KBM-7 (cell line): ENCODE measurements at regions not wholly inside any gene's neighbourhood (a gene's known extent, or its start where the extent isn't known, plus 50 kb on each side); places are given as distances from the start of the nearest gene placed in this dataset.

Source experiments
- DNase-seq: peaks from one replicate; pipeline ENCODE4 v3.0.0-alpha.2; 2015
- in situ Hi-C: fragments of 300-500 bp; cut with MboI; formaldehyde crosslinking; loops from 2 replicates; pipeline ENCODE4 v1.14.3; 2020; ENCODE audit warnings: low sequenced_read_pairs, low pct_unique_long_range_greater_than_20kb, mixed read lengths

DNA sequence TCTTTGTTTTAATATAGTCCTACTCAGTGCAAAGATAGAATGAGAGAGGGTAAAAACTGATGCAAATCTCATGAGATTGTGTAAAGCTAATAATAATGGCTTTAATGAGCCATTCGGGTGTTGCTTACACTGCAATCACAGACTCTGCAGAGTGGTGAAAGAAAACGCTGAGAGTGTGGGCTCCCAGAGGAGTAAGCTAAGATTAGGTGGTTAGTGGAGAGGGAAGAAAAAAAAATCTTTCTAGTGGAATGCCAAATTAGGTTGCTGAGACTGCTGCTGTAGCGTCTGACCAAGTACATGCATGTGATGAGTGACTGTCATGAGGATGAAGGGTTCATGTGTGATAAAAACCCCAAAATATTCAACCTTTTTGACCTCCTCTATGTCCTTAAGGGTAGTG lies 645.9 kb upstream of the ADGRL4 start:
- no peak for DNase-seq
- in situ Hi-C loops = no loop called here

DNA sequence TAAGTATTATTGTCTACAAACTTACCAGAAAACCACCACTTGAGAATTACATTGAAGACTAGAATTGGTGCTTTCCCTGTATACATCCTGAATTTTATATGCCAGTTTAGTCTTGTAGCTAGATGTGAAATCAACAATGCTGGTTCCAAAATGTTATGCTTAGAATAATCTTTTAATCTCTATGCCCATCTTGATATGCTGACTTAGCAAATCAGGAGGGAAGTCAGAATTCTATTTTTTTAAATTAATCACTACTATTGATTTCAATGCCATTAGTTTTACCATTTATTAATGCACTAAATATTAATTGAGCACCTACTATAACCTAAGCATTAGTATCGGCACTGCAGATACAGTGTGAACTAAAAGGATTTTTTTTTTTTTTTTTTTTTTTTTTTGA lies 641.6 kb upstream of the ADGRL4 start:
- no peak for DNase-seq
- in situ Hi-C loops = no loop called here

DNA sequence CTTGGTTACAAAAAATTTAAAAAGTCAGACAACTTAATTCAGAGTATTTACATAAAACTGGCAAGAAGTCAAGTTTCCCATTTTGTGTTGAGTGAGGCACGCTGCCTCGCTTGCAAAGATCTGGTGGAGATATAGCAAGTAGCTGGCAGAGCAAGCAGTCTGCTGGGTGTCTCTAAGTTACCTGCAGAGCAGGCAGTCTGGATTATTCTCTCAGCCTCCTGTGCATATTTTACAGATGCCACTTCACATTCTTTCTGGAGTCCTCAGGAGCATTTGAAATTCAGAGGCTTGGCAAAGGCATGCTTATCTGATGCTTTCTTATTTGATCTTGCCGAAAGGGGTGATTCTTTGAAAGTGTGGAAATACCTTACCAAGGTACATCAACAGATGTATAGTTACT lies 640.4 kb upstream of the ADGRL4 start:
- no peak for DNase-seq
- in situ Hi-C loops = no loop called here

DNA sequence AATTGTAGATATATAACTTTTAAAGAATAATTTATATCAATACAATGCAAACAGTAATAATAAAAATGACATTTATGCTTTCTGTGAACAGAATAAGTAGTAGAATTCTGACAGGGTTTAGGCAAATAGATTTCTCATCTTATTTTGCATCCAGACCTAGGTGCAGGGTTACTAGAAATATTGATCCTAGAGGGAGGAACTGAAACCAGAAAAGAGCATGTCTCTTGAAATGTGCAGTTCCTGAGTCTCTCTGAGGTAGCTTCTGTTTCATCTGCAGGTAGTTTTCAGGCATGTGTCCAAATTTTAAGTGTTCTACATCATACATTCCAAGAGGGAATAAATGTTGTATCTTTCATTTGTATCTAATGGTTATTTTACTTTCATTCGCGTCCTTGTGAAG lies 631.9 kb upstream of the ADGRL4 start:
- DNase-seq = no peak

DNA sequence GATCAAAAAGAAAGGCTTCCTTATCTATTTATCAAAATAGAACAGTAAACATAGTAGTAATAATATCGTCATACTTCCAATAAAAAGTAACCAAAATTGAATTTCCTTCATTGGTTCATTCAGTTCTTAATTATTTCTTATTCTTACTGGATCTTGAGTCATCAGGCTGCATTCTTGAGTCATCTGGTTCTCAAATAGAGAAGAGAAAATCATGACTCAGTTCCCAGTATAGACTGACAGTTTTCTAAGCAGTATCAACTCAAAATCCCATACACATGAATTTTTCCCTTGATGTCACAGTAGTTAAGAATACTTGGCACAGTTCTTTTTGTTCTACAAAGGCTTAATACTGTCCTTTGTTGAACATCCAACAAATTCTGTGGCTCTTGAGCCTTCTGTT lies 626.9 kb upstream of the ADGRL4 start:
- DNase-seq = no peak
- in situ Hi-C loops = no loop called here

More for the DNA sequence above, 631.9 kb upstream of the ADGRL4 start:
- in situ Hi-C loops = no loop called here

DNA sequence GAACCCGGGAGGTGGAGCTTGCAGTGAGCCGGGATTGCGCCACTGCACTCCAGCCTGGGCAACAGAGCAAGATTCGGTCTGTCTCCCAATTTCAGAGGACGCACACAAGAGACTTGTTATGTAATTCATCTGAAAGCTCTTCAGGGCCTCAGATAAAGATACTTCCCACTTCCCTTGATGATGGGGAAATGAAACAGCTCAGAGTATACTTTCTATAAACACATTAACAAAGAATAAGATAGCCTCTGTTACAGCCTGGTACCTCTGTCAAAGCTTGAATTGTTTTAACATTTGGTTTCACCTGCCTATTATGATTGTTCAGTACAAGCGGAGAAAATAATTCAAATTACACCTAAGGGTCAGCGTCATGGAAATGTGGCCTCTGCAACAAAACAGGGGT lies 622.9 kb upstream of the ADGRL4 start:
- no peak for DNase-seq
- in situ Hi-C loops = no loop called here

DNA sequence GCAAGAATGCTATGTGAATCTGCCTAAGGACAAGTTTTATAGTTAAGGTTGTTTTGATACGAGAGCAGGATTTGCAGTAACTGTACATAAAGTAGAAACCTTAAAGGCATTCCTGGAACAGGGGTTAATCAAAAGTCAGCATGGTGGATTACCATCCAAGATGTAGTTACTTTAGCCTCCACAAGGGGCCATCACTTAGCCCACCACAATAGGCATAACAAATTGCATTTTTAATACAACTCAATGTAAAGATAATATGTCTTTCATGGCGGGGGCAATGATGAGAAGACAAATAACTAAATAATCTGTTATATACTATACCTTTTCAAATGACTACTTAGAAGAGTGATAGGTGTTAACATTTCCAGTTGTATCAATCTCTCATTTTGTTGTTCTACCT lies 611.2 kb upstream of the ADGRL4 start:
- DNase-seq = peak; percentile 2
- in situ Hi-C loops = no loop called here

DNA sequence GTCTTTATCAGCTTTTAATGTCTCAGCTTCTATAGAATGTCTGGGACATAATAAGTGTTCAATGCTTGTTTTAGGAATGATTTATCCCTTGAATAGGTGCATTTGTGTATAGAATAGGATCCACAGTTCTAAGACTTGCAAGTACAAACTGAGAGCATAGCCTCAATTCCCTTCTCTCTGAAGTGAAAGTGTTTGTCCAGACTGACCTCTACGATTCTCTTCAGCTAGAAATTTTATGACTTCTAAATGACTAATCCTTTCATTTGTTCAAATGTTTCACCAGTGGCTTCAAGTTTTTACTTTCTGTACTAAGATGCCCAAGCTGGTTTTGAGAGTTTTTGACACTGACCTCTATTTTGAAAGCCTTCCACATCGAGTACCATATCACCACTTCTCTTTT lies 608.2 kb upstream of the ADGRL4 start:
- in situ Hi-C loops = no loop called here
- no peak for DNase-seq

DNA sequence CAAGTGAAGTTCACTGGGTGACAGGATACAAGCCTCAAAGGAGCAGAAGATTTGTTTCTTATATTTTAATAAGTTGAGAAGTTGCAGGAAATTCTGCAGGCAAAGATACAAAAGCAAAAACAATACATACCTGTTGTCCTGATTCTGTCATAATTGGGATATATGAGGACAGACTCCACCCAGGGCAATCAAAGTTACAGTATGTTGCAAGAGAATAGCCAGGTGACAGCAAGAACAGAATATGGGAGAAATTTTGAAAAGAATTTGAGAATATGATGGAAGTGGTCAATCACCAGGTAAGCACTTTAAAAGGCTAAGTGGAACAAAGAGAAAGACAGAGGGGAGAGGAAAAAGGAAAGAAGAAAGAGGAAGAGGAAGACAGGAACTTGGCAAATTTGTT lies 607.6 kb upstream of the ADGRL4 start:
- DNase-seq = no peak
- in situ Hi-C loops = no loop called here

DNA sequence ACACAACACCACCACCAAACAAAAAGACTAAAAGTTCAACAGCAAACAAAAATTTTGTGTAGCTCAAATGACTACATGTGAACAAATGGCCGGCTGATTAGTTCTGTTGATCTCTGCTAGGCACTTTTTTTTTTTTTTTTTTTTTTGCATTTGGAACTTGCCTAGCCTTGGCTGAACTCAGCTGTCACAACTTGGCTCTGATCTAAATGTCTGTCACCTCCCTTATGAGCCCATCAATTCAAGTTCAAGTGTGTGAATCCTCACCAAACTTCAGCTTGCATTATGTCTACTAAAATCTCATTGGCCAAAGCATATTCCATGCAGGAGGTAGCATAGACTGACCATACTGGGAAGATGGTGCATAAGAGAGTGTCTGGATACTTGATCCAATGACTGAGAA lies 606.5 kb upstream of the ADGRL4 start:
- in situ Hi-C loops = no loop called here
- no peak for DNase-seq

DNA sequence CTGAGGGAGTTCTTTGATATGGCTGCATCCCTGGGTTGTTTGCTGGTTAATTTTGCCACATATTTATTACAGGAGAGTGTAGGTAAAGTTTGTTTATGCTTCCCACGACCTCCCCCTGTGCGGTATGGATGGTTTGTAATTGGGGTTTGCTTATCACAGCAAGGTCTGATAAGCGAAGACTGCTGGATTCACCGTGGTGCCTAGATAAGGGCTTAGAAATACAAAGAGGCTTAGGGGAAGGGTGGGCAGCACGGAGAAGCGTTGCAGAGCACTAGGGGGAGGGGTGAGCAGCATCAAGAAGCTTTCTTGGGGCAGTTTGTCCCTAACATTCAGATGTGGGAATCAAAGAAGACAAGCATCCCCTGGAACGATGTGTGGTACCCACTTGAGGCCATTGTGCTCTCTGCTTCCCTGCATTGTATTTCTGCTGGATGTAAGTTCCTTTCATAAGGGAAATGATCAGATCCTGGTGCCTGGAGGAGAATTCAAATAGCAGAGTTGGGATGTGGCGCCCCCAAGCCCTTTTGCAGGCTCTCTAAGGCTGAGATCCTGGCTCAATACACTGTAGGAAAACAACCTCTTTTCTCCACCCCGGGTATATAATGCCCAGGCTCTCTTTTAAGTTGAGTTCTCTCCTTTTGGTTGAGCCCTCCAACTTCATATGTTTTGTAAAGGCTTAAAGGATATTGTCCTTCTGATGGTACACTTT lies 598.1 kb upstream of the ADGRL4 start:
- no peak for DNase-seq
- in situ Hi-C loops = no loop called here

DNA sequence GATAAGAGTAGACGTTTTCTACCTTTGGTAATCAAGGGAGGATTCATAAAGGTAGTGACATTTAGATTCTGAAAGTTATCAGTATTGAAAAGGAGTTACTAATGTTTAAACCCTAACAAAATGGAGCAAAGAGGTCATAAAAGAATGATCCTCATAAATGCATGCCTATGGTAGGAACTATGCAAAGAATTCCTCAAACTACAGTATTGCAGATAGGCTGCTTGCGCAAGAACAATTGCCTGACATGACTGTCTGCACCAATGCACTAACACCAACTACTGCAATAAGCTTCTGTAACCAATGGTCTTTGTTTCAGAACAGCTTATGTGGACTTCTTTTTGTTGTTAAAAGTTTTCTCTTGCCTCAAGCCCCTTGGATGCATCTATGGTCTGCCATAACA lies 597.3 kb upstream of the ADGRL4 start:
- no peak for DNase-seq
- in situ Hi-C loops = no loop called here

DNA sequence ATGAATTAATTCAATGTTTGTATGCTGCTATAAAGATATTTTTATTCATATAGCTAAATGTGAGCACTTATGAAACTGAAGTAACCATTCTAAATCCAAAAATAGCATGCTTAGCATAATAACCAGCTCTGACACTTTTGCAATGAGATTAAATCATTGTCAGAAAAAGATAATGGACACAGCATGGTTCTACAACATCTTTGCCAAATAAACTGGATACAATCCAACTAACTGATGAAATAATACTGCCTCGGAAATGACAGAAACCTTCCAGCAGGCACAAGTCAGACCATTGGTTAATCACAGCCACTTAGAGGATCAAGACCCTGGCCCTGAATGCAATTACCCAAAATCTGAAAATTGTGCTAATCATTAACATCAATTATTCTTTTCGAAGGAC lies 592.7 kb upstream of the ADGRL4 start:
- DNase-seq = no peak
- in situ Hi-C loops = no loop called here

DNA sequence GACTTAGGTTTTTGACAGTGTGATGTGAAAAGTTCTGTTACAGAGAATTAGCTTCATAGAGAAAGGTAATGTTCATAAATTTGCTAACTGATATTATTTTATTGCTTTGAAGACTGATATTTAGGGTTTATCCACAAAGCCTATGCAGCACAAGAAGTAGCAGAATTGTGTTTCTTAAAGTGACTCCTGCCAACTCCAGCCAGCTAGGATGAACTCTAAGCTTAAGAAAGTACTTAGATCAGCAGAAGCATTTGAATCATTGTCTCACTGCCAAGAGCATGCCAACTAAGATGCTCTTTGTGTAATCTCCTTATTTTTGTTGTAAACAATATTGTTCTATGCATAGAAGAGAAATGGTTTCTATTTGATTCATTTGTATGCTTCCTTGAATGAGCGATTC lies 589.4 kb upstream of the ADGRL4 start:
- DNase-seq = no peak
- in situ Hi-C loops = no loop called here

DNA sequence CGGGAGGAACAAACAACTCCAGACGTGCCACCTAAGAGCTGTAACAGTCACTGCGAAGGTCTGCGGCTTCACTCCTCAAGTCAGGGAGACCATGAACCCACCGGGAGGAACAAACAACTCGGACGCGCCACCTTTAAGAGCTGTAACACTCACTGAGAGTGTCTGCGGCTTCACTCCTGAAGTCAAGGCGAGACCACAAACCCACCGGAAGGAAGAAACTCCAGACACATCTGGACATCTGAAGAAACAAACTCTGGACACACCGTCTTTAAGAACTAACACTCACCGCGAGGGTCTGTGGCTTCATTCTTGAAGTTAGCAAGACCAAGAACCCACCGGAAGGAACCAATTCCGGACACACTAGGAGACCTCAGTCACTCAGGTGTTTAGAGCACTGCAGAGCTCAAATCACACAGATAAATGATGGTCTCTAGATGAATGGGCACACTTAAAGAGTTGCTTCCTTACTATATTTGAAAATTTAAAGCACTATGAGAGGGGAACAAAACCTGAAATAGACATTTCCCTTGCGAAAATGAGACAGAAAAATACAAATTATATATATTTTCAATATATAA lies 587.7 kb upstream of the ADGRL4 start:
- no peak for DNase-seq

DNA sequence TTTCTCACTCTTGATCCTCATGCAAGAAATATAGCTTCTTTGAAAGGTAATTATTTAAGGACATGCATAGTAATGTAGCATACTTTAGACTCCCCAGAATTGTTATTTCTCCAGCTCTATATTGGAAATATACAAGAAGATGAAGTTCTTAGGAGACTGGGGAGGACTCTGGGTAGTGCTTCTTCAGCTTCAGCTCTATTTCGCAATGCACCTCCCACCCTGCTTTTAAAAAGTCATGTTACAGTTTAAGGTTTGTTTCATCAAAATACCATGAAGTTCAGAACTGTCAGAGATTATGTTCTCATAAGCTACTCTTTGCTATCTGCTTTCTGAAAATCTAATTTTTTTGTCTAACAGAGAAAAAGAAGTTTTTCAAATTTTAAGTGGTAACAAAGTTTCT lies 586.2 kb upstream of the ADGRL4 start:
- in situ Hi-C loops = no loop called here
- no peak for DNase-seq

More for the DNA sequence above, 587.7 kb upstream of the ADGRL4 start:
- in situ Hi-C loops = no loop called here

DNA sequence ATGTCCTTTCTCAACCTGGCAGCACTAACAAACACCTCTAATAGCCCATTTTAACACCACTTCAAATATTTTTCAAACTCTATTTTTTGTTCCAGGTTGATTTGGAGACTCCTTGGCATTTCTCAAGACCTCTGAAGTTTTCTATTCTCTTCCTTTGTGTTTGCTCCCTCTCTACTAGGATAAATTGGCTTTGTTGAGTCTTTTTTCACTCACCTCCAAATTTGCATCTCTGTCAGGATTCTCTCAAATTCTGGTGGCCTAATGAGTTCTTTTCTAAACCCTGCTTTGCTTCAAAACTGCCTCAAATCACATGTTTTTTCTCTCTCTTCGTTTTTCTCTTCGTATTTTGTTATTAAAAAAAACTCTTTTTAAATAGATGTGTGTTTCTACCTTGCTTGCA lies 582.2 kb upstream of the ADGRL4 start:
- in situ Hi-C loops = no loop called here
- no peak for DNase-seq

DNA sequence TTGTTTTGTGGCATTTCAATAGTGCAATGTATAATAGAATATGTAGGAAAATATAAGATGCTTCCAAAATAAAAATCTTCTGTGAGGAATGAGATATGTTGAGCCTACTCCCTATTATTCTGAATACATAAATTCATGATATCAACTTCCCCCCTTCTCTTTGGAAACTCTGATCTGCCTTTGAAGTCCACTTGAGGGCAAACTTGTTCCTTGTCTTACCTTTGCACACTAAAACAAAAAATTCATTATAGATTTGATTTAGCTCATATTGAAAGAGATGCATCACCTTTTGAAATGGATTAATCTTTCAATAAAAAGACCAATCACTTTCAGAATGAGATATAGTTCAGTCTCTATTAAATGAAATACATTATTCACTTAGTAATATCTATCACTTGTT lies 580.7 kb upstream of the ADGRL4 start:
- in situ Hi-C loops = no loop called here
- DNase-seq = no peak

DNA sequence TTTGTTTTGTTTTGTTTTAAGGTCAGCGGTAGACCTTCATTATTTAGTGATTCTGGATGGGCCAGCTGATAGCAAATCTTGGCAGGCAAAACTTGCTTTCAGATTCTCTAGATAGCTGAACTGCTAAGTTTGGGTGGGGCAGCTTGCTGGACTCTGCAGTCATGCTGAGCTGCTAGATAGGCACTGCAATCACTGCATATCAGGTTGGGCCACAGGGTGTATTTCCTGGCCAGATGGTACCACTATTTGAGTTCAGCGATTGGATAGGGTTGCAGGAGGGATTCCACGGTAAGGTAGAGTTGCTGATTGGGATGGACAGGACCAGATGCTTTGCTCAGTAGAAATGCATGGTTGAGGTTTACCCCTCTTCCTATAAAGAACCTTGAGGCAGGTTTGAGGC lies 579.3 kb upstream of the ADGRL4 start:
- DNase-seq = no peak
- in situ Hi-C loops = no loop called here

DNA sequence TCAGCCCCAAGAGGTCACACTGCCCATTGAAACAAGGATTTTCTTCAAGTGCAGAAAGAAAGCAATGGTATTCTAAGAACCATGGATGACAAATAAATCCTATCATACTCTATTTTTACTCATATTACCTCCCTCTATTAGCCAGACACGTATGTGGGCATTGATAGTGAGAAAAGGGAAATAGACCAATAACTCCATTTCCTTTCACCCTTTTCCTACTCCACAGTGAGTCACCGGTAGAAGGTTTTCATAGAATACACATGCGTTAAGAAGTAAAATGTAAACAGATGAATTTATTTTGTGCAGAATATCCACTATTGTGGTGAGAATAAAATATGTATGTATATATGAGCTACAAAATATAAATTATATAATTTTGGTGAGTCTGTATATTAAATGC lies 568.9 kb upstream of the ADGRL4 start:
- DNase-seq = no peak
- in situ Hi-C loops = no loop called here

DNA sequence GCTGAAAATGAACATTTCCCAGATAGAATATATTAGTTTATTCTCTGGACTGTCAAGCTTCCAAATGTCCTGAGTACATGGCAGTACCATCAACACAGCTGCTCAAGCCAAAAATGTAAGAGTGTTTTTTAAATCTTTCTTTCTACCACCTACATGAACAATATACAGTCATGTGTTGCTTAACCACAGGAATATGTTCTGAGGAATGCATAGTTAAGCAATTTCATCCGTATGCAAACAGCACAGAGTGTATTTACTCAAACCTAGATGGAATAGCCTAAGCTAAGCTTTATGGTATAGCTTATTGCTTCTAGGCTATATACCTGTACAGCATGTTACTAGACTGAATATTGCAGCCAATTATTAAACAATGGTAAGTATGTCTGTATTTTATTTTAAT lies 561.9 kb upstream of the ADGRL4 start:
- no peak for DNase-seq
- in situ Hi-C loops = no loop called here
